ENCODE measurements at regions not wholly inside any gene's neighbourhood (a gene's known extent, or its start where the extent isn't known, plus 50 kb on each side); places are given as distances from the start of the nearest gene placed in this dataset.

- TF ChIP-seq, protein P1, sequence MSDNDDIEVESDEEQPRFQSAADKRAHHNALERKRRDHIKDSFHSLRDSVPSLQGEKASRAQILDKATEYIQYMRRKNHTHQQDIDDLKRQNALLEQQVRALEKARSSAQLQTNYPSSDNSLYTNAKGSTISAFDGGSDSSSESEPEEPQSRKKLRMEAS (IDR thresholded peaks at IDR 0.05), result no peak
- TF ChIP-seq TAF1 (IDR thresholded peaks at IDR 0.05; ENCODE audit: low read depth), result no peak
- no peak for TF ChIP-seq EP300 (IDR thresholded peaks at IDR 0.05; ENCODE audit: borderline replicate concordance)
- no peak for TF ChIP-seq FOXM1 (IDR thresholded peaks at IDR 0.05; ENCODE audit: borderline replicate concordance, low read depth)
- TF ChIP-seq TEAD4 (IDR thresholded peaks at IDR 0.05), result no peak
- no peak for TF ChIP-seq RAD21 (IDR thresholded peaks at IDR 0.05; ENCODE audit: low read depth)
- TF ChIP-seq ZBTB7A (IDR thresholded peaks at IDR 0.05; ENCODE audit: low read depth), result no peak
- TF ChIP-seq CEBPB (IDR thresholded peaks at IDR 0.05), result no peak
- TF ChIP-seq, protein P2, sequence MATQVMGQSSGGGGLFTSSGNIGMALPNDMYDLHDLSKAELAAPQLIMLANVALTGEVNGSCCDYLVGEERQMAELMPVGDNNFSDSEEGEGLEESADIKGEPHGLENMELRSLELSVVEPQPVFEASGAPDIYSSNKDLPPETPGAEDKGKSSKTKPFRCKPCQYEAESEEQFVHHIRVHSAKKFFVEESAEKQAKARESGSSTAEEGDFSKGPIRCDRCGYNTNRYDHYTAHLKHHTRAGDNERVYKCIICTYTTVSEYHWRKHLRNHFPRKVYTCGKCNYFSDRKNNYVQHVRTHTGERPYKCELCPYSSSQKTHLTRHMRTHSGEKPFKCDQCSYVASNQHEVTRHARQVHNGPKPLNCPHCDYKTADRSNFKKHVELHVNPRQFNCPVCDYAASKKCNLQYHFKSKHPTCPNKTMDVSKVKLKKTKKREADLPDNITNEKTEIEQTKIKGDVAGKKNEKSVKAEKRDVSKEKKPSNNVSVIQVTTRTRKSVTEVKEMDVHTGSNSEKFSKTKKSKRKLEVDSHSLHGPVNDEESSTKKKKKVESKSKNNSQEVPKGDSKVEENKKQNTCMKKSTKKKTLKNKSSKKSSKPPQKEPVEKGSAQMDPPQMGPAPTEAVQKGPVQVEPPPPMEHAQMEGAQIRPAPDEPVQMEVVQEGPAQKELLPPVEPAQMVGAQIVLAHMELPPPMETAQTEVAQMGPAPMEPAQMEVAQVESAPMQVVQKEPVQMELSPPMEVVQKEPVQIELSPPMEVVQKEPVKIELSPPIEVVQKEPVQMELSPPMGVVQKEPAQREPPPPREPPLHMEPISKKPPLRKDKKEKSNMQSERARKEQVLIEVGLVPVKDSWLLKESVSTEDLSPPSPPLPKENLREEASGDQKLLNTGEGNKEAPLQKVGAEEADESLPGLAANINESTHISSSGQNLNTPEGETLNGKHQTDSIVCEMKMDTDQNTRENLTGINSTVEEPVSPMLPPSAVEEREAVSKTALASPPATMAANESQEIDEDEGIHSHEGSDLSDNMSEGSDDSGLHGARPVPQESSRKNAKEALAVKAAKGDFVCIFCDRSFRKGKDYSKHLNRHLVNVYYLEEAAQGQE (IDR thresholded peaks at IDR 0.05; ENCODE audit: low read depth), result no peak
- TF ChIP-seq CREB1 (IDR thresholded peaks at IDR 0.05; ENCODE audit: low read depth), result no peak
- no peak for TF ChIP-seq TCF12 (IDR thresholded peaks at IDR 0.05; ENCODE audit: low read depth)
- no peak for TF ChIP-seq YY1 (IDR thresholded peaks at IDR 0.05; ENCODE audit: low read depth)
- no peak for TF ChIP-seq NFIC (IDR thresholded peaks at IDR 0.05)
These were observed 217.6 kb upstream of the CARD18 start for GRCh38 chr11:105357146-105357545.
